ENCODE measurements at regions not wholly inside any gene's neighbourhood (a gene's known extent, or its start where the extent isn't known, plus 50 kb on each side); places are given as distances from the start of the nearest gene placed in this dataset.

- no peaks in the 10 kb centered on the region for H3K36me3 ChIP-seq (ENCODE audit: insufficient read depth, low read length)
- H3K27me3 ChIP-seq (ENCODE audit: control insufficient read depth, insufficient read depth, low read length): no peaks in the 10 kb centered on the region
- no peak overlapping the region for H3K4me2 ChIP-seq (ENCODE audit: low read length)
- no peaks in the 10 kb centered on the region for H3K9me3 ChIP-seq (replicated peaks; ENCODE audit: low read length)
- no peak overlapping the region for H3K4me3 ChIP-seq (ENCODE audit: low read length)
- H3K4me1 ChIP-seq (ENCODE audit: control insufficient read depth, insufficient read depth, low read length): no peaks in the 10 kb centered on the region
- no peak overlapping the region for H3K9ac ChIP-seq (ENCODE audit: low read depth, low read length)
Measured at GRCh38 chr7:68559518-68559917, 1038.8 kb upstream of the AUTS2 start.

- no peaks in the 10 kb centered on the region for H3K36me3 ChIP-seq (ENCODE audit: insufficient read depth, low read length)
- no peaks in the 10 kb centered on the region for H3K9me3 ChIP-seq (replicated peaks; ENCODE audit: low read length)
- no peak overlapping the region for H3K4me2 ChIP-seq (ENCODE audit: low read length)
Measured at GRCh38 chr7:68562323-68562899, 1035.9 kb upstream of the AUTS2 start.

GRCh38 chr7:68564306-68565135 is 1033.8 kb upstream of the AUTS2 start:
- no peaks in the 10 kb centered on the region for H3K4me1 ChIP-seq (ENCODE audit: control insufficient read depth, insufficient read depth, low read length)
- no peaks in the 10 kb centered on the region for H3K27me3 ChIP-seq (ENCODE audit: control insufficient read depth, insufficient read depth, low read length)
- H3K9ac ChIP-seq (ENCODE audit: low read depth, low read length): no peak overlapping the region
- H3K9me3 ChIP-seq (replicated peaks; ENCODE audit: low read length): no peaks in the 10 kb centered on the region
- no peak overlapping the region for H3K4me3 ChIP-seq (ENCODE audit: low read length)
- H3K4me2 ChIP-seq (ENCODE audit: low read length): no peak overlapping the region
- no peaks in the 10 kb centered on the region for H3K36me3 ChIP-seq (ENCODE audit: insufficient read depth, low read length)

More at GRCh38 chr7:68562323-68562899, 1035.9 kb upstream of the AUTS2 start:
- Histone ChIP-seq H3K4me3 (ENCODE audit: low read length) (no peak overlapping the region), H3K9ac (ENCODE audit: low read depth, low read length) (no peak overlapping the region), H3K4me1 (ENCODE audit: control insufficient read depth, insufficient read depth, low read length) (no peaks in the 10 kb centered on the region), H3K27me3 (ENCODE audit: control insufficient read depth, insufficient read depth, low read length) (no peaks in the 10 kb centered on the region)

- no peak overlapping the region for H3K9ac ChIP-seq (ENCODE audit: low read depth, low read length)
- no peak overlapping the region for H3K4me3 ChIP-seq (ENCODE audit: low read length)
- H3K36me3 ChIP-seq (ENCODE audit: insufficient read depth, low read length): no peaks in the 10 kb centered on the region
- no peak overlapping the region for H3K4me2 ChIP-seq (ENCODE audit: low read length)
- no peaks in the 10 kb centered on the region for H3K27me3 ChIP-seq (ENCODE audit: control insufficient read depth, insufficient read depth, low read length)
- no peaks in the 10 kb centered on the region for H3K9me3 ChIP-seq (replicated peaks; ENCODE audit: low read length)
- no peaks in the 10 kb centered on the region for H3K4me1 ChIP-seq (ENCODE audit: control insufficient read depth, insufficient read depth, low read length)
Measured at GRCh38 chr7:68571286-68571685, 1027.0 kb upstream of the AUTS2 start.

GRCh38 chr7:68573271-68574005 is 1024.8 kb upstream of the AUTS2 start:
- Histone ChIP-seq H3K4me2 (ENCODE audit: low read length) (no peak overlapping the region), H3K9ac (ENCODE audit: low read depth, low read length) (no peak overlapping the region), H3K4me1 (ENCODE audit: control insufficient read depth, insufficient read depth, low read length) (no peaks in the 10 kb centered on the region), H3K9me3 (replicated peaks; ENCODE audit: low read length) (no peaks in the 10 kb centered on the region), H3K27me3 (ENCODE audit: control insufficient read depth, insufficient read depth, low read length) (no peaks in the 10 kb centered on the region), H3K36me3 (ENCODE audit: insufficient read depth, low read length) (no peaks in the 10 kb centered on the region), H3K4me3 (ENCODE audit: low read length) (no peak overlapping the region)

GRCh38 chr7:68576366-68576765 is 1021.9 kb upstream of the AUTS2 start:
- no peak overlapping the region for H3K9ac ChIP-seq (ENCODE audit: low read depth, low read length)
- H3K4me2 ChIP-seq (ENCODE audit: low read length): no peak overlapping the region
- H3K4me3 ChIP-seq (ENCODE audit: low read length): no peak overlapping the region
- no peaks in the 10 kb centered on the region for H3K36me3 ChIP-seq (ENCODE audit: insufficient read depth, low read length)
- H3K27me3 ChIP-seq (ENCODE audit: control insufficient read depth, insufficient read depth, low read length): no peaks in the 10 kb centered on the region
- H3K9me3 ChIP-seq (replicated peaks; ENCODE audit: low read length): no peaks in the 10 kb centered on the region
- H3K4me1 ChIP-seq (ENCODE audit: control insufficient read depth, insufficient read depth, low read length): no peaks in the 10 kb centered on the region

GRCh38 chr7:68581417-68581816 is 1016.9 kb upstream of the AUTS2 start:
- Histone ChIP-seq H3K4me3 (ENCODE audit: low read length) (no peak overlapping the region), H3K4me1 (ENCODE audit: control insufficient read depth, insufficient read depth, low read length) (no peaks in the 10 kb centered on the region), H3K27me3 (ENCODE audit: control insufficient read depth, insufficient read depth, low read length) (no peaks in the 10 kb centered on the region), H3K9ac (ENCODE audit: low read depth, low read length) (no peak overlapping the region), H3K36me3 (ENCODE audit: insufficient read depth, low read length) (no peaks in the 10 kb centered on the region), H3K9me3 (replicated peaks; ENCODE audit: low read length) (no peaks in the 10 kb centered on the region), H3K4me2 (ENCODE audit: low read length) (no peak overlapping the region)

GRCh38 chr7:68587599-68587998 is 1010.7 kb upstream of the AUTS2 start:
- Histone ChIP-seq H3K4me2 (ENCODE audit: low read length) (no peak overlapping the region), H3K36me3 (ENCODE audit: insufficient read depth, low read length) (no peaks in the 10 kb centered on the region), H3K4me1 (ENCODE audit: control insufficient read depth, insufficient read depth, low read length) (no peaks in the 10 kb centered on the region), H3K4me3 (ENCODE audit: low read length) (no peak overlapping the region), H3K9me3 (replicated peaks; ENCODE audit: low read length) (no peaks in the 10 kb centered on the region), H3K9ac (ENCODE audit: low read depth, low read length) (no peak overlapping the region), H3K27me3 (ENCODE audit: control insufficient read depth, insufficient read depth, low read length) (no peaks in the 10 kb centered on the region)

GRCh38 chr7:68601826-68602225 is 996.4 kb upstream of the AUTS2 start:
- Histone ChIP-seq H3K9me3 (replicated peaks; ENCODE audit: low read length) (no peaks in the 10 kb centered on the region), H3K4me2 (ENCODE audit: low read length) (no peak overlapping the region)

GRCh38 chr7:68604541-68604940 is 993.7 kb upstream of the AUTS2 start:
- no peaks in the 10 kb centered on the region for H3K36me3 ChIP-seq (ENCODE audit: insufficient read depth, low read length)
- H3K4me1 ChIP-seq (ENCODE audit: control insufficient read depth, insufficient read depth, low read length): no peaks in the 10 kb centered on the region
- no peak overlapping the region for H3K4me2 ChIP-seq (ENCODE audit: low read length)
- H3K27me3 ChIP-seq (ENCODE audit: control insufficient read depth, insufficient read depth, low read length): no peaks in the 10 kb centered on the region
- no peak overlapping the region for H3K4me3 ChIP-seq (ENCODE audit: low read length)
- H3K9ac ChIP-seq (ENCODE audit: low read depth, low read length): no peak overlapping the region
- H3K9me3 ChIP-seq (replicated peaks; ENCODE audit: low read length): peaks cover 4% of the 10 kb centered on the region

More at GRCh38 chr7:68601826-68602225, 996.4 kb upstream of the AUTS2 start:
- H3K36me3 ChIP-seq (ENCODE audit: insufficient read depth, low read length): no peaks in the 10 kb centered on the region
- no peaks in the 10 kb centered on the region for H3K27me3 ChIP-seq (ENCODE audit: control insufficient read depth, insufficient read depth, low read length)
- H3K9ac ChIP-seq (ENCODE audit: low read depth, low read length): no peak overlapping the region
- H3K4me1 ChIP-seq (ENCODE audit: control insufficient read depth, insufficient read depth, low read length): no peaks in the 10 kb centered on the region
- no peak overlapping the region for H3K4me3 ChIP-seq (ENCODE audit: low read length)

- Histone ChIP-seq H3K4me2 (ENCODE audit: low read length) (no peak overlapping the region), H3K27me3 (ENCODE audit: control insufficient read depth, insufficient read depth, low read length) (no peaks in the 10 kb centered on the region), H3K4me1 (ENCODE audit: control insufficient read depth, insufficient read depth, low read length) (no peaks in the 10 kb centered on the region), H3K9me3 (replicated peaks; ENCODE audit: low read length) (peaks cover 4% of the 10 kb centered on the region), H3K36me3 (ENCODE audit: insufficient read depth, low read length) (no peaks in the 10 kb centered on the region), H3K9ac (ENCODE audit: low read depth, low read length) (no peak overlapping the region), H3K4me3 (ENCODE audit: low read length) (no peak overlapping the region)
Measured at GRCh38 chr7:68610701-68611100, 987.6 kb upstream of the AUTS2 start.

All from skeletal muscle satellite cell (primary cell).